ENCODE measurements at regions not wholly inside any gene's neighbourhood (a gene's known extent, or its start where the extent isn't known, plus 50 kb on each side); places are given as distances from the start of the nearest gene placed in this dataset.

- Histone ChIP-seq H3K27me3 (ENCODE audit: low read depth) (peaks cover 97% of the 10 kb centered on the region), H3K36me3 (no peaks in the 10 kb centered on the region), H3K4me3 (no peak overlapping the region), H3K27ac (replicated peaks) (no peak overlapping the region), H3K4me1 (peaks cover 28% of the 10 kb centered on the region), H3K9me3 (replicated peaks) (no peaks in the 10 kb centered on the region)
- TF ChIP-seq, protein P1, sequence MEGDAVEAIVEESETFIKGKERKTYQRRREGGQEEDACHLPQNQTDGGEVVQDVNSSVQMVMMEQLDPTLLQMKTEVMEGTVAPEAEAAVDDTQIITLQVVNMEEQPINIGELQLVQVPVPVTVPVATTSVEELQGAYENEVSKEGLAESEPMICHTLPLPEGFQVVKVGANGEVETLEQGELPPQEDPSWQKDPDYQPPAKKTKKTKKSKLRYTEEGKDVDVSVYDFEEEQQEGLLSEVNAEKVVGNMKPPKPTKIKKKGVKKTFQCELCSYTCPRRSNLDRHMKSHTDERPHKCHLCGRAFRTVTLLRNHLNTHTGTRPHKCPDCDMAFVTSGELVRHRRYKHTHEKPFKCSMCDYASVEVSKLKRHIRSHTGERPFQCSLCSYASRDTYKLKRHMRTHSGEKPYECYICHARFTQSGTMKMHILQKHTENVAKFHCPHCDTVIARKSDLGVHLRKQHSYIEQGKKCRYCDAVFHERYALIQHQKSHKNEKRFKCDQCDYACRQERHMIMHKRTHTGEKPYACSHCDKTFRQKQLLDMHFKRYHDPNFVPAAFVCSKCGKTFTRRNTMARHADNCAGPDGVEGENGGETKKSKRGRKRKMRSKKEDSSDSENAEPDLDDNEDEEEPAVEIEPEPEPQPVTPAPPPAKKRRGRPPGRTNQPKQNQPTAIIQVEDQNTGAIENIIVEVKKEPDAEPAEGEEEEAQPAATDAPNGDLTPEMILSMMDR (IDR thresholded peaks at IDR 0.05; ENCODE audit: borderline replicate concordance) = no peak
- DNase-seq = no peak
- intact Hi-C loops (cut with micrococcal nuclease) = loop anchor here (5.0 kb wide), 1 partner anchor 96 kb away; no protein-coding TSS in a partner anchor
These were observed 51.1 kb upstream of the EIF5 start for GRCh38 chr14:103282932-103283331.

DNA sequence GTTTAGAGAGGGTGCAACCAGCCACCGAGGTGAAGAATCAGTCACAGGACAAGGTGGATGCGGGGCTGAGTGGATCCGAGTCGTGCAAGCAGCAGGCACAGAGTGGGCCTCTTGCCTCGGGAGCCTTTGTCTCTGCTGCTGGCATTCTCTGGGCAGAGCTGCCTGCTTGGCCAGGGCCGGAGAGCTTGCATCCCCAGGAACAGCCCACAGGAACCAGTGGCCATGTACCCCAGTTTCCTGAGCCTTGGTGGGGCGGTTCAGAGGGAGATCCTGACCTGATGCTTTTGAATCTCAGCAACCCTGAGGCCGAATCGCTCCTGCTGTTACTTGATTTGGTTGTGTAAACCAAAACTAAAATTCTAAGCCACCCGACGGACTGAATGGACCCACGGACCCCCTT, 50.1 kb upstream of the EIF5 start:
- H3K27me3 ChIP-seq (ENCODE audit: low read depth) = peaks cover 95% of the 10 kb centered on the region
- TF ChIP-seq, protein P1 (IDR thresholded peaks at IDR 0.05; ENCODE audit: borderline replicate concordance) = no peak
- intact Hi-C loops (cut with micrococcal nuclease) = loop anchor here (5.0 kb wide), 1 partner anchor 97 kb away; no protein-coding TSS in a partner anchor
- no peaks in the 10 kb centered on the region for H3K9me3 ChIP-seq (replicated peaks)
- no peak overlapping the region for H3K4me3 ChIP-seq
- H3K4me1 ChIP-seq = peaks cover 20% of the 10 kb centered on the region
- no peak for DNase-seq
- no peaks in the 10 kb centered on the region for H3K36me3 ChIP-seq
- no peak overlapping the region for H3K27ac ChIP-seq (replicated peaks)

All from left ventricle myocardium inferior (tissue), 1 donor.